ENCODE measurements at regions not wholly inside any gene's neighbourhood (a gene's known extent, or its start where the extent isn't known, plus 50 kb on each side); places are given as distances from the start of the nearest gene placed in this dataset.

- Mint-ChIP-seq H3K36me3 (ENCODE audit: low read depth) (no peaks in the 10 kb centered on the region), H3K27ac (no peak overlapping the region), H3K9me3 (no peaks in the 10 kb centered on the region), H3K27me3 (ENCODE audit: low read depth, poor library complexity) (peaks cover 10% of the 10 kb centered on the region), H3K4me1 (no peaks in the 10 kb centered on the region), H3K4me3 (no peak overlapping the region)
- no peak for DNase-seq
- no peak for TF ChIP-seq CTCF (IDR thresholded peaks at IDR 0.05)
Measured at GRCh38 chr2:125185691-125186270, 1160.7 kb downstream of the CNTNAP5 start.

- no peaks in the 10 kb centered on the region for H3K9me3 Mint-ChIP-seq
- H3K4me1 Mint-ChIP-seq, result no peaks in the 10 kb centered on the region
- no peak overlapping the region for H3K4me3 Mint-ChIP-seq
- no peaks in the 10 kb centered on the region for H3K36me3 Mint-ChIP-seq (ENCODE audit: low read depth)
- TF ChIP-seq CTCF (IDR thresholded peaks at IDR 0.05), result no peak
- no peaks in the 10 kb centered on the region for H3K27me3 Mint-ChIP-seq (ENCODE audit: low read depth, poor library complexity)
- H3K27ac Mint-ChIP-seq, result no peak overlapping the region
- DNase-seq, result no peak
Measured at GRCh38 chr2:125207431-125207830, 1182.3 kb downstream of the CNTNAP5 start.

GRCh38 chr2:125216321-125216720 lies 1191.2 kb downstream of the CNTNAP5 start:
- Mint-ChIP-seq H3K9me3 (peaks cover 11% of the 10 kb centered on the region), H3K4me1 (no peaks in the 10 kb centered on the region), H3K36me3 (ENCODE audit: low read depth) (no peaks in the 10 kb centered on the region), H3K27ac (no peak overlapping the region), H3K27me3 (ENCODE audit: low read depth, poor library complexity) (no peaks in the 10 kb centered on the region), H3K4me3 (no peak overlapping the region)
- no peak for DNase-seq
- TF ChIP-seq CTCF (IDR thresholded peaks at IDR 0.05), result no peak

- Mint-ChIP-seq H3K27ac (no peak overlapping the region), H3K4me3 (no peak overlapping the region), H3K36me3 (ENCODE audit: low read depth) (no peaks in the 10 kb centered on the region), H3K27me3 (ENCODE audit: low read depth, poor library complexity) (no peaks in the 10 kb centered on the region), H3K4me1 (no peaks in the 10 kb centered on the region), H3K9me3 (peaks cover 26% of the 10 kb centered on the region)
- no peak for TF ChIP-seq CTCF (IDR thresholded peaks at IDR 0.05)
- DNase-seq, result no peak
Measured at GRCh38 chr2:125224188-125224587, 1199.1 kb downstream of the CNTNAP5 start.

- DNase-seq, result no peak
- TF ChIP-seq CTCF (IDR thresholded peaks at IDR 0.05), result no peak
- Mint-ChIP-seq H3K36me3 (ENCODE audit: low read depth) (no peaks in the 10 kb centered on the region), H3K27me3 (ENCODE audit: low read depth, poor library complexity) (no peaks in the 10 kb centered on the region), H3K27ac (no peak overlapping the region), H3K4me1 (no peaks in the 10 kb centered on the region), H3K4me3 (no peak overlapping the region), H3K9me3 (peaks cover 26% of the 10 kb centered on the region)
Measured at GRCh38 chr2:125224830-125225229, 1199.7 kb downstream of the CNTNAP5 start.

- H3K27me3 Mint-ChIP-seq (ENCODE audit: low read depth, poor library complexity), result no peaks in the 10 kb centered on the region
- DNase-seq, result no peak
- H3K27ac Mint-ChIP-seq, result no peak overlapping the region
- no peaks in the 10 kb centered on the region for H3K4me1 Mint-ChIP-seq
- peak; percentile 22 for TF ChIP-seq CTCF (IDR thresholded peaks at IDR 0.05)
- no peaks in the 10 kb centered on the region for H3K36me3 Mint-ChIP-seq (ENCODE audit: low read depth)
- no peak overlapping the region for H3K4me3 Mint-ChIP-seq
- peaks cover 5% of the 10 kb centered on the region for H3K9me3 Mint-ChIP-seq
Measured at GRCh38 chr2:125227843-125228392, 1202.8 kb downstream of the CNTNAP5 start.

Measured in nephron progenitor cell (in vitro differentiated cells).